Astrocyte (in vitro differentiated cells and primary cell): ENCODE measurements at regions not wholly inside any gene's neighbourhood (a gene's known extent, or its start where the extent isn't known, plus 50 kb on each side); places are given as distances from the start of the nearest gene placed in this dataset.

Experiments
- CTCF ChIP-seq: IDR thresholded peaks from 2 replicates; pipeline ENCODE4 v1.5.1; 2011; ENCODE audit warnings: low read depth, mild to moderate bottlenecking, inconsistent platforms, low read length, moderate library complexity; ENCODE audit not compliant: insufficient read depth
- EZH2 ChIP-seq: IDR thresholded peaks from 2 replicates; pipeline ENCODE4 v1.6.1; 2012; ENCODE audit warnings: mild to moderate bottlenecking, low read length, inconsistent platforms; ENCODE audit not compliant: insufficient read depth

- no peak for TF ChIP-seq CTCF
- TF ChIP-seq EZH2 = no peak
These were observed 149.4 kb upstream of the DCC start for GRCh38 chr18:52190631-52191030.
